ENCODE measurements at regions not wholly inside any gene's neighbourhood (a gene's known extent, or its start where the extent isn't known, plus 50 kb on each side); places are given as distances from the start of the nearest gene placed in this dataset.
A peak's percentile ranks its signal among the peaks of the same experiment; 100 is the strongest.

- WGBS, 2 donors: 64 to 65% methylated on average over 4 of the region's 4 CpGs
- Histone ChIP-seq H3K27me3 (no peaks in the 10 kb centered on the region), H3K4me3 (no peak overlapping the region), H3K9me3 (no peaks in the 10 kb centered on the region), H3K4me1 (no peaks in the 10 kb centered on the region), H3K27ac (no peak overlapping the region), H3K36me3 (ENCODE audit: low read depth, missing control alignments) (no peaks in the 10 kb centered on the region)
- DNase-seq: no peak
- intact Hi-C loops (cut with DNase I; ENCODE audit: low total_unique reads): loop anchor here (5.0 kb wide), 1 partner anchor 81 kb away; no protein-coding TSS in a partner anchor
- TF ChIP-seq CTCF (IDR thresholded peaks at IDR 0.05) (no peak), POLR2A (IDR thresholded peaks at IDR 0.05) (no peak)
Observed at GRCh38 chr14:22390824-22391461, 198.1 kb downstream of the DAD1 start.

GRCh38 chr14:22390195-22390594 is 198.8 kb downstream of the DAD1 start:
- 74 to 80% methylated on average over 5 of the region's 5 CpGs for WGBS, 2 donors
- no peak overlapping the region for H3K4me3 ChIP-seq
- H3K36me3 ChIP-seq (ENCODE audit: low read depth, missing control alignments): no peaks in the 10 kb centered on the region
- H3K27ac ChIP-seq: no peak overlapping the region
- intact Hi-C loops (cut with DNase I; ENCODE audit: low total_unique reads): loop anchor here (5.0 kb wide), 1 partner anchor 82 kb away; no protein-coding TSS in a partner anchor
- no peak for DNase-seq
- H3K27me3 ChIP-seq: no peaks in the 10 kb centered on the region
- no peaks in the 10 kb centered on the region for H3K9me3 ChIP-seq
- no peak for TF ChIP-seq POLR2A (IDR thresholded peaks at IDR 0.05)
- TF ChIP-seq CTCF (IDR thresholded peaks at IDR 0.05): no peak
- H3K4me1 ChIP-seq: no peaks in the 10 kb centered on the region

GRCh38 chr14:22388669-22389595 is 200.1 kb downstream of the DAD1 start:
- Histone ChIP-seq H3K9me3 (no peaks in the 10 kb centered on the region), H3K4me1 (no peaks in the 10 kb centered on the region), H3K36me3 (ENCODE audit: low read depth, missing control alignments) (no peaks in the 10 kb centered on the region), H3K4me3 (no peak overlapping the region), H3K27me3 (no peaks in the 10 kb centered on the region), H3K27ac (no peak overlapping the region)
- no peak for TF ChIP-seq CTCF (IDR thresholded peaks at IDR 0.05)
- no peak for TF ChIP-seq POLR2A (IDR thresholded peaks at IDR 0.05)
- DNase-seq: no peak
- WGBS, 2 donors: 90% methylated on average over 7 to 8 of the region's 8 CpGs
- intact Hi-C loops (cut with DNase I; ENCODE audit: low total_unique reads): loop anchor here (5.0 kb wide), 1 partner anchor 168 kb away; no protein-coding TSS in a partner anchor

- Histone ChIP-seq H3K4me3 (peak overlapping the region; percentile 0 to 21), H3K36me3 (ENCODE audit: low read depth, missing control alignments) (no peaks in the 10 kb centered on the region), H3K4me1 (no peaks in the 10 kb centered on the region), H3K27me3 (no peaks in the 10 kb centered on the region), H3K27ac (no peak overlapping the region), H3K9me3 (no peaks in the 10 kb centered on the region)
- DNase-seq: no peak
- no peak for TF ChIP-seq CTCF (IDR thresholded peaks at IDR 0.05)
- TF ChIP-seq POLR2A (IDR thresholded peaks at IDR 0.05): no peak
- WGBS, 2 donors: 23 to 45% methylated on average over 11 of the region's 11 CpGs
- intact Hi-C loops (cut with DNase I; ENCODE audit: low total_unique reads): loop anchor here (5.0 kb wide), 1 partner anchor 169 kb away; no protein-coding TSS in a partner anchor
Observed at GRCh38 chr14:22387776-22388241, 201.2 kb downstream of the DAD1 start.
